Vagina (tissue), 2 donors: ENCODE measurements at regions not wholly inside any gene's neighbourhood (a gene's known extent, or its start where the extent isn't known, plus 50 kb on each side); places are given as distances from the start of the nearest gene placed in this dataset.

Experiments used
- DNase-seq, 2 donors: peaks; one replicate each; pipeline ENCODE4 v3.0.0-alpha.2; 2017; ENCODE audit errors: extremely low spot score in 2 of 2
- H3K27ac ChIP-seq: fragments of 200-600 bp; sonication (generic); one replicate; pipeline ENCODE4 v1.5.1; 2019
- H3K27me3 ChIP-seq: fragments of 200-600 bp; sonication (generic); one replicate; pipeline ENCODE4 v1.5.1; 2019
- H3K36me3 ChIP-seq, 2 donors: fragments of 200-600 bp; sonication (generic); one replicate each; pipeline ENCODE4 v1.5.1; 2017 to 2019
- H3K4me1 ChIP-seq: fragments of 200-600 bp; sonication (generic); one replicate; pipeline ENCODE4 v1.5.1; 2019
- H3K4me3 ChIP-seq, 2 donors: fragments of 200-600 bp; sonication (generic); 1 replicate in 1 of 2; 2 replicates in 1 of 2; pipeline ENCODE4 v1.5.1; 2016 to 2019
- H3K9me3 ChIP-seq: fragments of 200-600 bp; sonication (generic); one replicate; pipeline ENCODE4 v1.5.1; 2019
- POLR2A ChIP-seq, 2 donors: fragments of 450-650 bp; IDR thresholded peaks; one replicate each; pipeline ENCODE4 v1.6.1; 2017; ENCODE audit warnings: antibody characterized with exemption in 2 of 2, mild to moderate bottlenecking in 2 of 2, moderate library complexity in 2 of 2
- POLR2AphosphoS5 ChIP-seq, 2 donors: sonication (generic); formaldehyde crosslinking; IDR thresholded peaks; one replicate each; pipeline ENCODE4 v1.9.0; 2017; ENCODE audit warnings: antibody characterized with exemption in 2 of 2, mild to moderate bottlenecking in 2 of 2, low read depth in 1 of 2; ENCODE audit not compliant: insufficient read depth in 1 of 2
- intact Hi-C: fragments of 100-400 bp; cut with DNase I; formaldehyde crosslinking; loops from one replicate; pipeline ENCODE4 v1.15.1; 2023
- TF ChIP-seq, protein P1 (sequence below), 3 experiments: fragments of 450-650 bp in 2 of 3; fragments of 200-600 bp in 1 of 3; sonication (generic) in 1 of 3; IDR thresholded peaks; one replicate each; pipeline ENCODE4 v1.5.1; 2017 to 2019; ENCODE audit warnings: antibody characterized with exemption in 3 of 3, mild to moderate bottlenecking in 2 of 3, moderate library complexity in 2 of 3

DNA sequence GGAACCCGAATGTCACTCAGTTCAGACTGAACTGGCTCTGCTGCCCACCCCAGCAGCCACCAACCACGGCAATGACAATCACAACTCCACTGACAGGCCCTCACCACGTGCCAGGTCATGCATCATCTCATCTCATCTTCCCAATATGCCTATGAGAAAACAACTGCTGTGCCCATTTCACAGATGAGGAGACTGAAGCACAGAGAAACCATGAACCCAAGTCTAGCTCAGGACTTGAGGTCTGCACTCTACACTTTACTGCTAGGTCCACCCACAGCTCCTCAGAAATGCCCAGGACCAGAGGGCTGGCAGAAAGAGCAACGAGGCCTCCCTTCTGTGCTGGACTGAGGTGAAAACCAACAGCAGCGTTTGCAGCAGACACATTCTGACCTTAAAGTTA is 99.2 kb upstream of the LINGO1 start:
- Histone ChIP-seq H3K9me3 (no peaks in the 10 kb centered on the region), H3K4me3 (no peak overlapping the region), H3K27ac (no peak overlapping the region), H3K36me3 (no peaks in the 10 kb centered on the region), H3K27me3 (no peaks in the 10 kb centered on the region), H3K4me1 (no peaks in the 10 kb centered on the region)
- intact Hi-C loops, result no loop called here
- TF ChIP-seq POLR2AphosphoS5 (IDR thresholded peaks at IDR 0.05; ENCODE audit: insufficient read depth in 1 of 2, low read depth in 1 of 2) (no peak), POLR2A (IDR thresholded peaks at IDR 0.05) (no peak)
- TF ChIP-seq, protein P1, sequence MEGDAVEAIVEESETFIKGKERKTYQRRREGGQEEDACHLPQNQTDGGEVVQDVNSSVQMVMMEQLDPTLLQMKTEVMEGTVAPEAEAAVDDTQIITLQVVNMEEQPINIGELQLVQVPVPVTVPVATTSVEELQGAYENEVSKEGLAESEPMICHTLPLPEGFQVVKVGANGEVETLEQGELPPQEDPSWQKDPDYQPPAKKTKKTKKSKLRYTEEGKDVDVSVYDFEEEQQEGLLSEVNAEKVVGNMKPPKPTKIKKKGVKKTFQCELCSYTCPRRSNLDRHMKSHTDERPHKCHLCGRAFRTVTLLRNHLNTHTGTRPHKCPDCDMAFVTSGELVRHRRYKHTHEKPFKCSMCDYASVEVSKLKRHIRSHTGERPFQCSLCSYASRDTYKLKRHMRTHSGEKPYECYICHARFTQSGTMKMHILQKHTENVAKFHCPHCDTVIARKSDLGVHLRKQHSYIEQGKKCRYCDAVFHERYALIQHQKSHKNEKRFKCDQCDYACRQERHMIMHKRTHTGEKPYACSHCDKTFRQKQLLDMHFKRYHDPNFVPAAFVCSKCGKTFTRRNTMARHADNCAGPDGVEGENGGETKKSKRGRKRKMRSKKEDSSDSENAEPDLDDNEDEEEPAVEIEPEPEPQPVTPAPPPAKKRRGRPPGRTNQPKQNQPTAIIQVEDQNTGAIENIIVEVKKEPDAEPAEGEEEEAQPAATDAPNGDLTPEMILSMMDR (IDR thresholded peaks at IDR 0.05), result no peak
- DNase-seq, result no peak

- no peak for TF ChIP-seq POLR2AphosphoS5 (IDR thresholded peaks at IDR 0.05; ENCODE audit: insufficient read depth in 1 of 2, low read depth in 1 of 2)
- TF ChIP-seq POLR2A (IDR thresholded peaks at IDR 0.05), result no peak
- TF ChIP-seq, protein P1 (IDR thresholded peaks at IDR 0.05), result no peak
- H3K9me3 ChIP-seq, result no peaks in the 10 kb centered on the region
- intact Hi-C loops, result no loop called here
- H3K4me1 ChIP-seq, result no peaks in the 10 kb centered on the region
- H3K36me3 ChIP-seq, result no peaks in the 10 kb centered on the region
- no peaks in the 10 kb centered on the region for H3K27me3 ChIP-seq
- DNase-seq, result no peak
- no peak overlapping the region for H3K4me3 ChIP-seq
- H3K27ac ChIP-seq, result no peak overlapping the region
Measured at GRCh38 chr15:77731067-77731466, 98.4 kb upstream of the LINGO1 start.

GRCh38 chr15:77727635-77728304 is 95.1 kb upstream of the LINGO1 start:
- no peaks in the 10 kb centered on the region for H3K27me3 ChIP-seq

DNA sequence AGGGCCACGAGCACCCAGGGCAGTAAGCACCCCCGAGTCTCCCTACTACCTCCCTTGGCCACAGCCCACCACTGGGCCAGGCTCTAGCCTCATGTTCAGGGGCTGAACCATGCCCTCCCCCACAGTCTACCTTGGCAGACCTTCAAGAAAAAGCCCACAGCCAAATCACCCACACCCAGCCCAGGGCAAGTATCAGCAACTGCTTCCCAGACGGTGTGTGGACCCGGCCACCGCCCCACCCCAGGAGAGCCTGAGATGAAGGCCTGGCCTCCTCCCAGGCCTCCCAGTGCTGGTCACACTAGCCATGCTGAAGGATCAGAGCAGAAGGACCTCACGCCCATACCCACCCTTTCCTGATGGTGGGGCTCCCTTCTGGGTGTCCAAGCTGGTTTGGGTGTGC is 92.0 kb upstream of the LINGO1 start:
- intact Hi-C loops, result no loop called here
- no peaks in the 10 kb centered on the region for H3K27me3 ChIP-seq

More at GRCh38 chr15:77727635-77728304, 95.1 kb upstream of the LINGO1 start:
- Histone ChIP-seq H3K27ac (no peak overlapping the region), H3K36me3 (no peaks in the 10 kb centered on the region), H3K9me3 (no peaks in the 10 kb centered on the region), H3K4me1 (no peaks in the 10 kb centered on the region), H3K4me3 (no peak overlapping the region)
- intact Hi-C loops, result no loop called here
- TF ChIP-seq POLR2AphosphoS5 (IDR thresholded peaks at IDR 0.05; ENCODE audit: insufficient read depth in 1 of 2, low read depth in 1 of 2) (no peak), POLR2A (IDR thresholded peaks at IDR 0.05) (no peak)
- TF ChIP-seq, protein P1 (IDR thresholded peaks at IDR 0.05), result no peak
- DNase-seq, result no peak

GRCh38 chr15:77723756-77724155 is 91.0 kb upstream of the LINGO1 start:
- Histone ChIP-seq H3K4me3 (no peak overlapping the region), H3K27me3 (no peaks in the 10 kb centered on the region), H3K27ac (no peak overlapping the region), H3K9me3 (no peaks in the 10 kb centered on the region), H3K4me1 (no peaks in the 10 kb centered on the region), H3K36me3 (no peaks in the 10 kb centered on the region)
- intact Hi-C loops, result no loop called here
- no peak for DNase-seq
- TF ChIP-seq, protein P1 (IDR thresholded peaks at IDR 0.05), result no peak
- no peak for TF ChIP-seq POLR2A (IDR thresholded peaks at IDR 0.05)
- TF ChIP-seq POLR2AphosphoS5 (IDR thresholded peaks at IDR 0.05; ENCODE audit: insufficient read depth in 1 of 2, low read depth in 1 of 2), result no peak

More for the DNA sequence above, 92.0 kb upstream of the LINGO1 start:
- Histone ChIP-seq H3K4me3 (no peak overlapping the region), H3K36me3 (no peaks in the 10 kb centered on the region), H3K4me1 (no peaks in the 10 kb centered on the region), H3K9me3 (no peaks in the 10 kb centered on the region), H3K27ac (no peak overlapping the region)
- no peak for DNase-seq
- TF ChIP-seq POLR2AphosphoS5 (IDR thresholded peaks at IDR 0.05; ENCODE audit: insufficient read depth in 1 of 2, low read depth in 1 of 2) (no peak), POLR2A (IDR thresholded peaks at IDR 0.05) (no peak)
- TF ChIP-seq, protein P1 (IDR thresholded peaks at IDR 0.05), result no peak
